MM.1S (cell line): ENCODE measurements at regions not wholly inside any gene's neighbourhood (a gene's known extent, or its start where the extent isn't known, plus 50 kb on each side); places are given as distances from the start of the nearest gene placed in this dataset.

ENCODE experiments used
- CTCF ChIP-seq: fragments of 300-600 bp; sonication (generic); IDR thresholded peaks from 2 replicates; pipeline ENCODE4 v1.5.1; 2016; ENCODE audit warnings: antibody characterized with exemption, low read length, mixed read lengths
- EZH2 ChIP-seq: fragments of 300-600 bp; sonication (generic); optimal IDR thresholded peaks from 2 replicates; pipeline ENCODE3; 2017; ENCODE audit warnings: low read depth, mild to moderate bottlenecking, antibody characterized with exemption, low read length, mixed read lengths

- no peak for TF ChIP-seq CTCF
- no peak for TF ChIP-seq EZH2
Observed at GRCh38 chr6:54665278-54665677, 181.3 kb upstream of the FAM83B start.
